Glutamatergic neuron (in vitro differentiated cells): ENCODE measurements at regions not wholly inside any gene's neighbourhood (a gene's known extent, or its start where the extent isn't known, plus 50 kb on each side); places are given as distances from the start of the nearest gene placed in this dataset.

Experiments
- DNase-seq: peaks from one replicate; pipeline ENCODE4 v3.0.0; 2022
- H3K27ac Mint-ChIP-seq: one replicate; pipeline ENCODE4 v1.8.0; 2020; ENCODE audit warnings: mild to moderate bottlenecking, mixed read lengths, inconsistent platforms; ENCODE audit not compliant: unreplicated experiment
- H3K27me3 Mint-ChIP-seq: one replicate; pipeline ENCODE4 v1.8.0; 2020; ENCODE audit warnings: mild to moderate bottlenecking, moderate library complexity, mixed read lengths, inconsistent platforms; ENCODE audit not compliant: unreplicated experiment
- H3K36me3 Mint-ChIP-seq: one replicate; pipeline ENCODE4 v1.8.0; 2020; ENCODE audit warnings: mild to moderate bottlenecking, mixed read lengths, inconsistent platforms; ENCODE audit not compliant: unreplicated experiment
- H3K4me1 Mint-ChIP-seq: one replicate; pipeline ENCODE4 v1.8.0; 2020; ENCODE audit warnings: mild to moderate bottlenecking, low read depth, mixed read lengths, inconsistent platforms; ENCODE audit not compliant: unreplicated experiment
- H3K4me3 Mint-ChIP-seq: one replicate; pipeline ENCODE4 v1.8.0; 2020; ENCODE audit warnings: mild to moderate bottlenecking, mixed read lengths, inconsistent platforms; ENCODE audit not compliant: unreplicated experiment
- H3K9me3 Mint-ChIP-seq: one replicate; pipeline ENCODE4 v1.8.0; 2020; ENCODE audit warnings: mild to moderate bottlenecking, moderate library complexity, mixed read lengths, inconsistent platforms; ENCODE audit not compliant: unreplicated experiment
- CTCF ChIP-seq: fragments of 200-600 bp; sonication (generic); IDR thresholded peaks from one replicate; pipeline ENCODE4 v1.5.0; 2021; ENCODE audit not compliant: partially characterized antibody, unreplicated experiment

- Mint-ChIP-seq H3K36me3 (peaks cover 14% of the 10 kb centered on the region), H3K4me3 (no peak overlapping the region), H3K27ac (no peak overlapping the region), H3K27me3 (peaks cover under 1% of the 10 kb centered on the region), H3K4me1 (peaks cover 7% of the 10 kb centered on the region), H3K9me3 (peaks cover 6% of the 10 kb centered on the region)
- DNase-seq, result no peak
- no peak for TF ChIP-seq CTCF
Measured at GRCh38 chr3:3689601-3690375, 109.4 kb upstream of the LRRN1 start.

- H3K36me3 Mint-ChIP-seq, result peaks cover 10% of the 10 kb centered on the region
- H3K9me3 Mint-ChIP-seq, result peaks cover 6% of the 10 kb centered on the region
- no peak for TF ChIP-seq CTCF
- DNase-seq, result no peak
- H3K27me3 Mint-ChIP-seq, result peaks cover 1% of the 10 kb centered on the region
- H3K4me1 Mint-ChIP-seq, result peaks cover 7% of the 10 kb centered on the region
- H3K4me3 Mint-ChIP-seq, result no peak overlapping the region
- no peak overlapping the region for H3K27ac Mint-ChIP-seq
Measured at GRCh38 chr3:3686907-3687648, 112.2 kb upstream of the LRRN1 start.

- H3K4me1 Mint-ChIP-seq, result peaks cover 7% of the 10 kb centered on the region
- H3K27ac Mint-ChIP-seq, result no peak overlapping the region
- no peak for TF ChIP-seq CTCF
- H3K36me3 Mint-ChIP-seq, result peaks cover 10% of the 10 kb centered on the region
- H3K4me3 Mint-ChIP-seq, result no peak overlapping the region
- peaks cover 6% of the 10 kb centered on the region for H3K9me3 Mint-ChIP-seq
- no peak for DNase-seq
- peaks cover 1% of the 10 kb centered on the region for H3K27me3 Mint-ChIP-seq
Measured at GRCh38 chr3:3685721-3686120, 113.5 kb upstream of the LRRN1 start.

GRCh38 chr3:3683261-3683660 lies 116.0 kb upstream of the LRRN1 start:
- peaks cover 1% of the 10 kb centered on the region for H3K27me3 Mint-ChIP-seq
- H3K27ac Mint-ChIP-seq, result no peak overlapping the region
- TF ChIP-seq CTCF, result no peak
- H3K4me1 Mint-ChIP-seq, result no peaks in the 10 kb centered on the region
- no peak for DNase-seq
- no peak overlapping the region for H3K4me3 Mint-ChIP-seq
- peaks cover 4% of the 10 kb centered on the region for H3K9me3 Mint-ChIP-seq
- peaks cover 10% of the 10 kb centered on the region for H3K36me3 Mint-ChIP-seq

GRCh38 chr3:3675801-3676200 lies 123.4 kb upstream of the LRRN1 start:
- Mint-ChIP-seq H3K36me3 (no peaks in the 10 kb centered on the region), H3K27me3 (no peaks in the 10 kb centered on the region), H3K9me3 (no peaks in the 10 kb centered on the region), H3K27ac (no peak overlapping the region), H3K4me3 (no peak overlapping the region), H3K4me1 (no peaks in the 10 kb centered on the region)
- TF ChIP-seq CTCF, result no peak
- DNase-seq, result no peak
